ENCODE measurements at regions not wholly inside any gene's neighbourhood (a gene's known extent, or its start where the extent isn't known, plus 50 kb on each side); places are given as distances from the start of the nearest gene placed in this dataset.

GRCh38 chr9:108484468-108484867 lies 371.3 kb downstream of the ACTL7B start:
- Histone ChIP-seq H3K36me3 (no peaks in the 10 kb centered on the region), H3K27ac (no peak overlapping the region), H3K4me1 (no peaks in the 10 kb centered on the region), H3K9me3 (no peaks in the 10 kb centered on the region), H3K27me3 (no peaks in the 10 kb centered on the region), H3K4me3 (no peak overlapping the region)
- no peak for TF ChIP-seq CTCF (IDR thresholded peaks at IDR 0.05)
- no peak for DNase-seq (ENCODE audit: low spot score)

- Histone ChIP-seq H3K27me3 (no peaks in the 10 kb centered on the region), H3K4me1 (no peaks in the 10 kb centered on the region), H3K27ac (no peak overlapping the region), H3K36me3 (no peaks in the 10 kb centered on the region), H3K4me3 (no peak overlapping the region), H3K9me3 (no peaks in the 10 kb centered on the region)
- no peak for DNase-seq (ENCODE audit: low spot score)
- no peak for TF ChIP-seq CTCF (IDR thresholded peaks at IDR 0.05)
Measured at GRCh38 chr9:108483676-108484075, 372.1 kb downstream of the ACTL7B start.

GRCh38 chr9:108479989-108480652 lies 375.7 kb downstream of the ACTL7B start:
- no peak for DNase-seq (ENCODE audit: low spot score)
- Histone ChIP-seq H3K4me1 (no peaks in the 10 kb centered on the region), H3K27ac (no peak overlapping the region), H3K9me3 (no peaks in the 10 kb centered on the region), H3K4me3 (no peak overlapping the region), H3K27me3 (no peaks in the 10 kb centered on the region), H3K36me3 (no peaks in the 10 kb centered on the region)
- no peak for TF ChIP-seq CTCF (IDR thresholded peaks at IDR 0.05)

GRCh38 chr9:108478431-108479332 lies 377.1 kb downstream of the ACTL7B start:
- no peak for DNase-seq (ENCODE audit: low spot score)
- no peak overlapping the region for H3K4me3 ChIP-seq
- H3K27ac ChIP-seq: no peak overlapping the region
- no peaks in the 10 kb centered on the region for H3K27me3 ChIP-seq
- no peak for TF ChIP-seq CTCF (IDR thresholded peaks at IDR 0.05)
- peaks cover 0 to 4% of the 10 kb centered on the region in 2 donors for H3K4me1 ChIP-seq
- no peaks in the 10 kb centered on the region for H3K9me3 ChIP-seq
- H3K36me3 ChIP-seq: no peaks in the 10 kb centered on the region

GRCh38 chr9:108477529-108478006 lies 378.2 kb downstream of the ACTL7B start:
- no peak for TF ChIP-seq CTCF (IDR thresholded peaks at IDR 0.05)
- H3K27ac ChIP-seq: no peak overlapping the region
- no peaks in the 10 kb centered on the region for H3K36me3 ChIP-seq
- H3K4me3 ChIP-seq: no peak overlapping the region
- no peak for DNase-seq (ENCODE audit: low spot score)
- no peaks in the 10 kb centered on the region for H3K27me3 ChIP-seq
- H3K9me3 ChIP-seq: no peaks in the 10 kb centered on the region
- H3K4me1 ChIP-seq: peaks cover 0 to 11% of the 10 kb centered on the region in 2 donors
